CD4-positive, alpha-beta memory T cell (primary cell): ENCODE measurements at regions not wholly inside any gene's neighbourhood (a gene's known extent, or its start where the extent isn't known, plus 50 kb on each side); places are given as distances from the start of the nearest gene placed in this dataset.

Experiments used
- CTCF ChIA-PET: fragments of 350-600 bp; sonication (Branson Sonifier 250); formaldehyde crosslinking; loops from one replicate; lab custom pipeline; 2021; ENCODE audit warnings: inconsistent platforms; ENCODE audit not compliant: partially characterized antibody; lab: Charles Lee
- POLR2A ChIA-PET: fragments of 350-600 bp; sonication (Branson Sonifier 250); formaldehyde crosslinking; loops from one replicate; lab custom pipeline; 2021; ENCODE audit not compliant: partially characterized antibody; lab: Charles Lee
- DNase-seq, 5 donors: peaks; one replicate each; pipeline versions ENCODE4 v3.0.0 to v3.0.0-alpha.2; 2020 to 2022; ENCODE audit warnings: mixed read lengths in 1 of 5
- H3K27ac ChIP-seq: one replicate; pipeline ENCODE4 v1.7.0; 2013; ENCODE audit warnings: low read depth, low read length
- H3K27me3 ChIP-seq: 2 replicates; pipeline ENCODE4 v1.7.0; 2013; ENCODE audit warnings: mild to moderate bottlenecking, low read length, moderate library complexity; ENCODE audit not compliant: insufficient read depth
- H3K36me3 ChIP-seq: 2 replicates; pipeline ENCODE4 v1.7.0; 2013; ENCODE audit warnings: mild to moderate bottlenecking, low read length, moderate library complexity; ENCODE audit not compliant: insufficient read depth
- H3K4me1 ChIP-seq: 2 replicates; pipeline ENCODE4 v1.7.0; 2013; ENCODE audit warnings: mild to moderate bottlenecking, low read length, moderate library complexity; ENCODE audit not compliant: insufficient read depth
- H3K4me3 ChIP-seq, 2 donors: one replicate each; pipeline ENCODE4 v1.7.0; 2013; ENCODE audit warnings: low read length in 2 of 2, mild to moderate bottlenecking in 1 of 2
- H3K9me3 ChIP-seq, 2 donors: one replicate each; pipeline ENCODE4 v1.7.0; 2013; ENCODE audit warnings: low read length in 2 of 2, control low read depth in 1 of 2; ENCODE audit not compliant: control insufficient read depth in 1 of 2
- H3K27ac Mint-ChIP-seq, 7 donors: one replicate each; pipeline ENCODE4 v1.8.0; 2020 to 2021; ENCODE audit warnings: mixed read lengths in 7 of 7, mild to moderate bottlenecking in 6 of 7, inconsistent platforms in 3 of 7, moderate library complexity in 3 of 7
- H3K27me3 Mint-ChIP-seq, 2 donors: one replicate each; pipeline ENCODE4 v1.8.0; 2020 to 2021; ENCODE audit warnings: mixed read lengths in 2 of 2
- H3K36me3 Mint-ChIP-seq, 2 donors: one replicate each; pipeline ENCODE4 v1.8.0; 2020 to 2021; ENCODE audit warnings: mixed read lengths in 2 of 2, inconsistent platforms in 1 of 2, mild to moderate bottlenecking in 1 of 2
- H3K4me1 Mint-ChIP-seq, 4 donors: one replicate each; pipeline ENCODE4 v1.8.0; 2020 to 2021; ENCODE audit warnings: mixed read lengths in 4 of 4, mild to moderate bottlenecking in 1 of 4
- H3K4me3 Mint-ChIP-seq, 8 donors: one replicate each; pipeline ENCODE4 v1.8.0; 2020 to 2021; ENCODE audit warnings: mixed read lengths in 8 of 8, mild to moderate bottlenecking in 7 of 8, moderate library complexity in 6 of 8, inconsistent platforms in 3 of 8
- H3K9me3 Mint-ChIP-seq, 8 donors: one replicate each; pipeline ENCODE4 v1.8.0; 2020 to 2021; ENCODE audit warnings: mixed read lengths in 8 of 8, mild to moderate bottlenecking in 5 of 8, inconsistent platforms in 3 of 8, moderate library complexity in 1 of 8
- intact Hi-C: fragments of 100-400 bp; cut with micrococcal nuclease; formaldehyde crosslinking; loops from one replicate; pipeline ENCODE4 v1.15.1; 2023

GRCh38 chr6:78345882-78346281 is 521.5 kb upstream of the IRAK1BP1 start:
- CTCF ChIA-PET, result no interaction called here
- no peak overlapping the region for H3K27ac ChIP-seq
- Mint-ChIP-seq H3K27me3 (no peaks in the 10 kb centered on the region), H3K27ac (no peak overlapping the region), H3K4me1 (no peaks in the 10 kb centered on the region), H3K9me3 (peaks cover 0 to 12% (median 3%) of the 10 kb centered on the region in 8 donors), H3K4me3 (no peak overlapping the region), H3K36me3 (no peaks in the 10 kb centered on the region)
- no peaks in the 10 kb centered on the region for H3K4me1 ChIP-seq
- DNase-seq, result no peak
- H3K27me3 ChIP-seq, result no peaks in the 10 kb centered on the region
- no peak overlapping the region for H3K4me3 ChIP-seq
- intact Hi-C loops, result no loop called here
- H3K36me3 ChIP-seq, result no peaks in the 10 kb centered on the region
- H3K9me3 ChIP-seq, result no peaks in the 10 kb centered on the region
- POLR2A ChIA-PET, result no interaction called here

- Mint-ChIP-seq H3K27me3 (no peaks in the 10 kb centered on the region), H3K4me3 (no peak overlapping the region), H3K27ac (no peak overlapping the region), H3K4me1 (no peaks in the 10 kb centered on the region), H3K36me3 (no peaks in the 10 kb centered on the region), H3K9me3 (peaks cover 0 to 11% (median 2%) of the 10 kb centered on the region in 8 donors)
- no peak overlapping the region for H3K27ac ChIP-seq
- no peaks in the 10 kb centered on the region for H3K9me3 ChIP-seq
- POLR2A ChIA-PET, result no interaction called here
- intact Hi-C loops, result no loop called here
- H3K36me3 ChIP-seq, result no peaks in the 10 kb centered on the region
- DNase-seq, result no peak
- H3K27me3 ChIP-seq, result no peaks in the 10 kb centered on the region
- no peaks in the 10 kb centered on the region for H3K4me1 ChIP-seq
- no peak overlapping the region for H3K4me3 ChIP-seq
- CTCF ChIA-PET, result no interaction called here
Measured at GRCh38 chr6:78347191-78347916, 520.0 kb upstream of the IRAK1BP1 start.

GRCh38 chr6:78353040-78353439 is 514.3 kb upstream of the IRAK1BP1 start:
- H3K27me3 Mint-ChIP-seq, result no peaks in the 10 kb centered on the region
- H3K36me3 Mint-ChIP-seq, result no peaks in the 10 kb centered on the region
- no peaks in the 10 kb centered on the region for H3K36me3 ChIP-seq
- DNase-seq, result no peak
- CTCF ChIA-PET, result no interaction called here
- POLR2A ChIA-PET, result no interaction called here
- H3K9me3 ChIP-seq, result peaks cover 0 to 7% of the 10 kb centered on the region in 2 donors
- H3K4me1 Mint-ChIP-seq, result no peaks in the 10 kb centered on the region
- H3K4me3 Mint-ChIP-seq, result no peak overlapping the region
- H3K4me3 ChIP-seq, result no peak overlapping the region
- H3K27me3 ChIP-seq, result no peaks in the 10 kb centered on the region
- no peaks in the 10 kb centered on the region for H3K4me1 ChIP-seq
- H3K27ac ChIP-seq, result no peak overlapping the region
- no peak overlapping the region for H3K27ac Mint-ChIP-seq
- H3K9me3 Mint-ChIP-seq, result peaks cover 0 to 9% (median 5%) of the 10 kb centered on the region in 8 donors
- intact Hi-C loops, result no loop called here

- H3K27me3 ChIP-seq, result no peaks in the 10 kb centered on the region
- H3K27me3 Mint-ChIP-seq, result no peaks in the 10 kb centered on the region
- intact Hi-C loops, result no loop called here
- POLR2A ChIA-PET, result no interaction called here
- no peaks in the 10 kb centered on the region for H3K4me1 Mint-ChIP-seq
- H3K27ac Mint-ChIP-seq, result no peak overlapping the region
- H3K4me3 ChIP-seq, result no peak overlapping the region
- H3K36me3 ChIP-seq, result no peaks in the 10 kb centered on the region
- peaks cover 0 to 5% (median 0%) of the 10 kb centered on the region in 8 donors for H3K9me3 Mint-ChIP-seq
- no peak overlapping the region for H3K4me3 Mint-ChIP-seq
- H3K9me3 ChIP-seq, result peaks cover 0 to 4% of the 10 kb centered on the region in 2 donors
- H3K36me3 Mint-ChIP-seq, result no peaks in the 10 kb centered on the region
- DNase-seq, result no peak
- no peaks in the 10 kb centered on the region for H3K4me1 ChIP-seq
- CTCF ChIA-PET, result no interaction called here
- no peak overlapping the region for H3K27ac ChIP-seq
Measured at GRCh38 chr6:78363688-78364087, 503.7 kb upstream of the IRAK1BP1 start.

- H3K9me3 ChIP-seq, result peaks cover 0 to 4% of the 10 kb centered on the region in 2 donors
- no peak overlapping the region for H3K27ac ChIP-seq
- H3K4me3 ChIP-seq, result no peak overlapping the region
- ChIA-PET POLR2A (no interaction called here), CTCF (no interaction called here)
- no peak overlapping the region for H3K4me3 Mint-ChIP-seq
- H3K9me3 Mint-ChIP-seq, result peaks cover 0 to 5% (median 0%) of the 10 kb centered on the region in 8 donors
- no peaks in the 10 kb centered on the region for H3K36me3 Mint-ChIP-seq
- H3K27me3 Mint-ChIP-seq, result no peaks in the 10 kb centered on the region
- no peak overlapping the region for H3K27ac Mint-ChIP-seq
- DNase-seq, result no peak
- H3K4me1 Mint-ChIP-seq, result no peaks in the 10 kb centered on the region
- H3K36me3 ChIP-seq, result no peaks in the 10 kb centered on the region
- no peaks in the 10 kb centered on the region for H3K4me1 ChIP-seq
- H3K27me3 ChIP-seq, result no peaks in the 10 kb centered on the region
- intact Hi-C loops, result no loop called here
Measured at GRCh38 chr6:78365473-78365872, 501.9 kb upstream of the IRAK1BP1 start.

GRCh38 chr6:78377056-78377455 is 490.3 kb upstream of the IRAK1BP1 start:
- ChIA-PET POLR2A (no interaction called here), CTCF (no interaction called here)
- no peaks in the 10 kb centered on the region for H3K4me1 Mint-ChIP-seq
- Histone ChIP-seq H3K4me3 (no peak overlapping the region), H3K27me3 (no peaks in the 10 kb centered on the region), H3K4me1 (no peaks in the 10 kb centered on the region), H3K36me3 (no peaks in the 10 kb centered on the region), H3K9me3 (no peaks in the 10 kb centered on the region), H3K27ac (no peak overlapping the region)
- H3K9me3 Mint-ChIP-seq, result peaks cover 9 to 16% (median 12%) of the 10 kb centered on the region in 8 donors
- DNase-seq, result no peak
- H3K36me3 Mint-ChIP-seq, result no peaks in the 10 kb centered on the region
- no peak overlapping the region for H3K4me3 Mint-ChIP-seq
- intact Hi-C loops, result no loop called here
- H3K27ac Mint-ChIP-seq, result no peak overlapping the region
- no peaks in the 10 kb centered on the region for H3K27me3 Mint-ChIP-seq

- no peaks in the 10 kb centered on the region for H3K27me3 ChIP-seq
- no peaks in the 10 kb centered on the region for H3K9me3 ChIP-seq
- Mint-ChIP-seq H3K27me3 (no peaks in the 10 kb centered on the region), H3K9me3 (peaks cover 4 to 14% (median 8%) of the 10 kb centered on the region in 8 donors), H3K36me3 (no peaks in the 10 kb centered on the region), H3K4me3 (no peak overlapping the region), H3K27ac (no peak overlapping the region), H3K4me1 (no peaks in the 10 kb centered on the region)
- H3K4me1 ChIP-seq, result no peaks in the 10 kb centered on the region
- no peak for DNase-seq
- POLR2A ChIA-PET, result no interaction called here
- intact Hi-C loops, result no loop called here
- no peak overlapping the region for H3K4me3 ChIP-seq
- no peak overlapping the region for H3K27ac ChIP-seq
- CTCF ChIA-PET, result no interaction called here
- H3K36me3 ChIP-seq, result no peaks in the 10 kb centered on the region
Measured at GRCh38 chr6:78379982-78380381, 487.4 kb upstream of the IRAK1BP1 start.
